HFF-Myc (cell line): ENCODE measurements at regions not wholly inside any gene's neighbourhood (a gene's known extent, or its start where the extent isn't known, plus 50 kb on each side); places are given as distances from the start of the nearest gene placed in this dataset.

ENCODE experiments used
- DNase-seq: peaks from one replicate; pipeline ENCODE4 v3.0.0-alpha.2; 2011; ENCODE audit warnings: low read depth; ENCODE audit errors: extremely low read depth
- H3K4me3 ChIP-seq: replicated peaks from 2 replicates; pipeline ENCODE4 v1.5.1; 2011; ENCODE audit warnings: low read depth, mild to moderate bottlenecking, control low read depth, low read length
- TF ChIP-seq, protein P1 (sequence below): IDR thresholded peaks from 2 replicates; pipeline ENCODE4 v1.5.1; 2012; ENCODE audit warnings: mild to moderate bottlenecking, low read depth, low read length, control low read depth; ENCODE audit errors: missing control alignments

DNA sequence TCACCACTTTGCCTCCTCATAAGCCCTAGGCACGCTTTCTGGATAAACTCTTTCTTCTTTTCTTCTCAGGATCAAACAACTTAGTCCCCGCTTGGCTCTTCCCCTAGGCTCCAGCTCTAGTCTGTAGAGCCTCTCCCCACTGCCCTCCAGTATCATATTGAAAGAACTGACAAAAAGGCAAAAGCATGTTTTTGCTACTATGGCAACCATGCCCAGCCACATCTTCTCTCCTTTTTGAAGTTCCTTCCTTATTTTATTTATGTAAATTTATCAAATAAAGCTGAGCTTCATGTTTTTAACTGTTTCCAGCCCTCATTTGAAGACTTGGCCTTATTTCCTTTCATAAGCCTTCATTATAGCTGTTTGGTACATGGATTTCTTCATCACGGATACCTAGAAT lies 86.0 kb upstream of the LIMCH1 start:
- DNase-seq: no peak
- H3K4me3 ChIP-seq: no peak overlapping the region
- TF ChIP-seq, protein P1, sequence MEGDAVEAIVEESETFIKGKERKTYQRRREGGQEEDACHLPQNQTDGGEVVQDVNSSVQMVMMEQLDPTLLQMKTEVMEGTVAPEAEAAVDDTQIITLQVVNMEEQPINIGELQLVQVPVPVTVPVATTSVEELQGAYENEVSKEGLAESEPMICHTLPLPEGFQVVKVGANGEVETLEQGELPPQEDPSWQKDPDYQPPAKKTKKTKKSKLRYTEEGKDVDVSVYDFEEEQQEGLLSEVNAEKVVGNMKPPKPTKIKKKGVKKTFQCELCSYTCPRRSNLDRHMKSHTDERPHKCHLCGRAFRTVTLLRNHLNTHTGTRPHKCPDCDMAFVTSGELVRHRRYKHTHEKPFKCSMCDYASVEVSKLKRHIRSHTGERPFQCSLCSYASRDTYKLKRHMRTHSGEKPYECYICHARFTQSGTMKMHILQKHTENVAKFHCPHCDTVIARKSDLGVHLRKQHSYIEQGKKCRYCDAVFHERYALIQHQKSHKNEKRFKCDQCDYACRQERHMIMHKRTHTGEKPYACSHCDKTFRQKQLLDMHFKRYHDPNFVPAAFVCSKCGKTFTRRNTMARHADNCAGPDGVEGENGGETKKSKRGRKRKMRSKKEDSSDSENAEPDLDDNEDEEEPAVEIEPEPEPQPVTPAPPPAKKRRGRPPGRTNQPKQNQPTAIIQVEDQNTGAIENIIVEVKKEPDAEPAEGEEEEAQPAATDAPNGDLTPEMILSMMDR: no peak

DNA sequence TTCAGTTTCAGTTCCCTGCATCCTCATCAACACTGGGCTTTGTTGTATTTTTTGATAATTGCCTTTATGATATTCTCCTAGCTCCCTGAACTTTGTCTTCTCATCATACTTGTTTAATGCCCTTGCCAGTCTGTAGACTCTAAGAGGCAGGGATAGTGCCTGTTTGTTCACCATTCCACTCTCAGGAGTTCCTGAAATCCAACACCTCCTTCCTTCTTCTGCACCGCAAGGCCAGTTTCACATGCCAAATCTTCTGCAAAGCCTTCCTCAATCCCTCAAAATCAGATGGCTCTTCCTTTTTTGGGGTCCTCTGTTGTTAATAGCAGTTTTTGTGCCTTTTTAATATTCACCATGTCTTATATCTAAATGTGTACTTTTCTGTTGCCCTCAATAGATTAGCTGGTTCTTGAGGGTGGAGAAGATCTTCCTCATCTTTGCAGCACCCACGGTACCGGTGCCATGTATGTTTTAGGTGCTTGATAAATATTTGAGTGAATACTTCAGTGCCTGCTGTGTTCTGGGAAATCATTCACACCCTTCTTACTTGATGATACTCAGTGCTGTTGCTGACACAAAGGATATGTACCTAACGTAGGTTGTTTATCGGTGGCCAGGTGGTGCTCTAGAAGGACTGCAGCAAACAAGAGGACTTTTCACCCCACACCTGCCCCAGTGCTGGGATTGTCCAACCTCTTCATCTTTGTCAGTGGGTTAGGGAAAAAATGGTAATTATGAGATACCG lies 85.3 kb upstream of the LIMCH1 start:
- TF ChIP-seq, protein P1: no peak
- no peak for DNase-seq
- no peak overlapping the region for H3K4me3 ChIP-seq

DNA sequence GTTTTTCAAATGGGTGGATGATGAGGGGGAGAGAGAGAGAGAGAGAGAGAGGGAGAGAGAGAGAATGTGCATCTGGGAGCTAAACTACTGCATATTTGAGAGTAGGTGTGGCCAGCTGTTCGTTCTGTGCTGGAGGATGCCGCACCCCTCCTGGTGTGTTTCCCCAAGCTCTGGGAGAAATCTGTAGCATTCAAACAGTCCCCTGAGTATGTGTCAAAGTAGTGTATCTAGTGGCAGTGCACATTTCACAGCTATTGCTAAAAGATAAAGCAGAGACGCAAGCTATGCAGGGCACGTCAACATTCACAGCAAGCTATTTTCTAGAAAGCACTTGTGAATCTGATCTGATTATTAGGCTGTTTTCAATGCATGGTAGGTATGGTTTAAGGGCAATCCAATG lies 83.5 kb upstream of the LIMCH1 start:
- TF ChIP-seq, protein P1: no peak
- no peak for DNase-seq
- no peak overlapping the region for H3K4me3 ChIP-seq

DNA sequence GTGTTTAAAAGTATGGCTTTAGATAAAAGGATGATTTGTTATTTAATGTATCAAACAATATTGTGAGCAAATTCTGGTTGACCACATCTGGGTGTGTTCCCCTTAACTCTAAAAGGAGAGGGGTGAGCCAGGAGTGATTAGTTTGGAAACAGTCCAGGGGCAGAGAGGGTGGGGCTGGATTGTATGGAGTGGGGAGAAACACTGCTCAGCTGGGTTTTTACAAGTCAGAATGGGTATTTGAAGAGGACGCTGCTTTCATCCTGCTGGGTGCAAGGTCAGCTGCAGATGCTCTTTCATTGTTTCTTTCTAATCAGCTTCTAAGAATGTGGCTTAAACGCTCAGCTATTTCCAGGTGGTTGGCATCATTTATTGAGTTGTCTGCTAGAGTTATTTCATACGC lies 82.8 kb upstream of the LIMCH1 start:
- TF ChIP-seq, protein P1: no peak
- H3K4me3 ChIP-seq: no peak overlapping the region
- no peak for DNase-seq

DNA sequence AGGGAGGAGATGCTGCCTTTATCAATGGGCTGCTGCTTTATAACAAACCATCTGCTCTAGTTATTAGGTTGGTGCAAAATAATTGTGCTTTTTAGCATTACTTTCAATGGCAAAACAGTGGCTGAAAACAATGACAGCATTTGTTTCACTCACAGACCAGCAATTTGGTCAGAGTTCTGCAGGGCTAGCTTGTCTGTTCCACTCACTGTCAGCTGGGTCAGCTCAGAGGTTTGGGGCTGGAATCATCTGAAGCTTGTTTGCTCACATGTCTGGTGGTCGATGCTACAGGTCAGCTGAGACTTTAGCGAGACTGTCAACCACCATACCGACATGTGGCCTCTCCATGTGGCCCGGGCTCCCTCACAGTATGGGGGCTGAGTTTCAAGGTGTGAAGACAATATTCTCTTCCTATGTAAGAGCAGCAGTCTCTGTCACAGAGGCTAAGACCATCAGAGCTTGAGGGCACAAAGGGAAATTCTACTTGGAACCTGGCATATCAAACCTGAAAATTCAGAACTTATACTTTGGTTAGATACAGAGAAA lies 81.3 kb upstream of the LIMCH1 start:
- H3K4me3 ChIP-seq: no peak overlapping the region
- DNase-seq: no peak
- TF ChIP-seq, protein P1: no peak

DNA sequence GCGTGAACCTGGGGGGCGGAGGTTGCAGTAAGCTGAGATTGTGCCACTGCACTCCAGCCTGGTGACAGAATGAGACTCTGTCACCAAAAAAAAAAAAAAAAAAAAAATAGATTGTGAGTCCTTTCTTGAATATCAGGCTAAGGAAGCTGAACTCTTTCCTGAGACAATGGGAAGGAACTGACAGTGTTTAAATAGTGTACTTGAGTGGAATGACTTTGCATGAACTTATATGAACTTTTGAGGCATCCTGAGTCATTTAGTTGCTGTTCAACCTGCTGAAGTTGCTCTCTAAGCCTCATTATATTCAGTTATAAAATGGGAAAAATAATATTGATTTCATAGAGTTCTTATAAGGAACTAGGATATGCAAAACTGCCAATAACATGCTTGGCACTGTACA lies 79.3 kb upstream of the LIMCH1 start:
- no peak overlapping the region for H3K4me3 ChIP-seq
- DNase-seq: no peak
- TF ChIP-seq, protein P1: no peak
